ENCODE measurements at regions not wholly inside any gene's neighbourhood (a gene's known extent, or its start where the extent isn't known, plus 50 kb on each side); places are given as distances from the start of the nearest gene placed in this dataset.

DNA sequence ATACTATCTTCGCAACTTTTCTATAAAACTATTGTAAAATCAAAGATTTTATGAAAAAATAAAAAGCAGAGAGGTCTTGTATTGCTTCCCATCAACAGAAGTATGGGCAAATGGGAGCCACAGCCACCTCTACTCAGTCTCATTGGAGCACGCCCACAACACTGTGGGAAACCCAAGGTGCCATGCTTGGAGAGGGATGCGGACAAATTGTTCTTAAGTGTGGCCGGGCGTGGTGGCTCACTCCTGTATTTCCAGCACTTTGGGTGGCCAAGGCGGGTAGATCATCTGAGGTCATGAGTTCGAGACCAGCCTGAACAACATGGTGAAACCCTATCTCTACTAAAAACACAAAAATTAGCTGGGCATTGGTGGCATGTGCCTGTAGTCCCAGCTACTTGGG, 498.2 kb upstream of the SOX5 start:
- no peaks in the 10 kb centered on the region for H3K79me2 ChIP-seq (ENCODE audit: insufficient read depth, low read length)
- ChIA-PET POLR2A (no interaction called here), CTCF (ENCODE audit: low intra/inter-chr PET ratio, low total read pairs) (no interaction called here)
- ATAC-seq (no peak), FAIRE-seq (no peak), DNase-seq (ENCODE audit: low spot score) (no peak)
- no TSS peak for BruUV-seq (replicated peaks)
- H3K4me3 ChIP-seq (replicated peaks in 1 of 3; ENCODE audit: insufficient read depth in 1 of 3, low read depth in 2 of 3, low read length in 3 of 3), result no peak overlapping the region
- no peaks in the 10 kb centered on the region for H3K27me3 ChIP-seq (ENCODE audit: control insufficient read depth in 1 of 2, insufficient read depth in 2 of 2, low read length in 2 of 2)
- no peak overlapping the region for H3K4me2 ChIP-seq (ENCODE audit: low read depth, low read length)
- H4K20me1 ChIP-seq (ENCODE audit: insufficient read depth, low read length), result no peaks in the 10 kb centered on the region
- no peaks in the 10 kb centered on the region for H3K9me3 ChIP-seq (ENCODE audit: low read length)
- intact Hi-C loops (cut with micrococcal nuclease; ENCODE audit: unreplicated experiment), result no loop called here
- TF ChIP-seq ZNF121 (CRISPR knock-in tag; IDR thresholded peaks at IDR 0.05) (no peak), NRL (CRISPR knock-in tag; IDR thresholded peaks at IDR 0.05; ENCODE audit: borderline replicate concordance) (no peak), ZNF251 (CRISPR knock-in tag; IDR thresholded peaks at IDR 0.05) (no peak), ZSCAN22 (CRISPR knock-in tag; IDR thresholded peaks at IDR 0.05) (no peak), TAF15 (IDR thresholded peaks at IDR 0.05; ENCODE audit: low read depth, low read length, poor library complexity, severe bottlenecking) (no peak), NKX3-1 (CRISPR knock-in tag; IDR thresholded peaks at IDR 0.05) (no peak), ZNF615 (CRISPR knock-in tag; IDR thresholded peaks at IDR 0.05; ENCODE audit: borderline replicate concordance) (no peak), SIN3A (IDR thresholded peaks at IDR 0.05; ENCODE audit: borderline replicate concordance, low read depth, low read length) (no peak), NFE2L1 (CRISPR knock-in tag; IDR thresholded peaks at IDR 0.05; ENCODE audit: borderline replicate concordance) (no peak), RBAK (CRISPR knock-in tag; IDR thresholded peaks at IDR 0.05) (no peak), ZNF652 (CRISPR knock-in tag; IDR thresholded peaks at IDR 0.05; ENCODE audit: borderline replicate concordance, low read depth) (no peak), ELF3 (CRISPR knock-in tag; IDR thresholded peaks at IDR 0.05) (no peak), HOXA9 (CRISPR knock-in tag; IDR thresholded peaks at IDR 0.05; ENCODE audit: borderline replicate concordance) (no peak), SNAPC5 (CRISPR knock-in tag; IDR thresholded peaks at IDR 0.05; ENCODE audit: borderline replicate concordance) (no peak)
- TF ChIP-seq, protein P1, sequence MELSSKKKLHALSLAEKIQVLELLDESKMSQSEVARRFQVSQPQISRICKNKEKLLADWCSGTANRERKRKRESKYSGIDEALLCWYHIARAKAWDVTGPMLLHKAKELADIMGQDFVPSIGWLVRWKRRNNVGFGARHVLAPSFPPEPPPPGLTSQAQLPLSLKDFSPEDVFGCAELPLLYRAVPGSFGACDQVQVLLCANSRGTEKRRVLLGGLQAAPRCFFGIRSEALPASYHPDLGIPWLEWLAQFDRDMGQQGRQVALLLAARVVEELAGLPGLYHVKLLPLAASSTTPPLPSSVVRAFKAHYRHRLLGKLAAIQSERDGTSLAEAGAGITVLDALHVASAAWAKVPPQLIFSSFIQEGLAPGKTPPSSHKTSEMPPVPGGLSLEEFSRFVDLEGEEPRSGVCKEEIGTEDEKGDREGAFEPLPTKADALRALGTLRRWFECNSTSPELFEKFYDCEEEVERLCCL (CRISPR knock-in tag; IDR thresholded peaks at IDR 0.05; ENCODE audit: borderline replicate concordance), result no peak
- TF ChIP-seq, protein P2, sequence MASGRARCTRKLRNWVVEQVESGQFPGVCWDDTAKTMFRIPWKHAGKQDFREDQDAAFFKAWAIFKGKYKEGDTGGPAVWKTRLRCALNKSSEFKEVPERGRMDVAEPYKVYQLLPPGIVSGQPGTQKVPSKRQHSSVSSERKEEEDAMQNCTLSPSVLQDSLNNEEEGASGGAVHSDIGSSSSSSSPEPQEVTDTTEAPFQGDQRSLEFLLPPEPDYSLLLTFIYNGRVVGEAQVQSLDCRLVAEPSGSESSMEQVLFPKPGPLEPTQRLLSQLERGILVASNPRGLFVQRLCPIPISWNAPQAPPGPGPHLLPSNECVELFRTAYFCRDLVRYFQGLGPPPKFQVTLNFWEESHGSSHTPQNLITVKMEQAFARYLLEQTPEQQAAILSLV (CRISPR knock-in tag; IDR thresholded peaks at IDR 0.05; ENCODE audit: borderline replicate concordance), result no peak
- TF ChIP-seq, protein P3, sequence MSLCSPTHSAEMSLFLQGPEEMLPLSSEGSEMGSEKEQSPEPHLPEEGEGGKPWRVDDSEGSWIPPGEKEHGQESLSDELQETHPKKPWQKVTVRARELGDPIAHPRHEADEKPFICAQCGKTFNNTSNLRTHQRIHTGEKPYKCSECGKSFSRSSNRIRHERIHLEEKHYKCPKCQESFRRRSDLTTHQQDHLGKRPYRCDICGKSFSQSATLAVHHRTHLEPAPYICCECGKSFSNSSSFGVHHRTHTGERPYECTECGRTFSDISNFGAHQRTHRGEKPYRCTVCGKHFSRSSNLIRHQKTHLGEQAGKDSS (CRISPR knock-in tag; IDR thresholded peaks at IDR 0.05; ENCODE audit: borderline replicate concordance, low read depth), result no peak
- H3K36me3 ChIP-seq (replicated peaks in 1 of 2; ENCODE audit: control insufficient read depth in 1 of 2, insufficient read depth in 2 of 2, low read length in 2 of 2), result no peaks in the 10 kb centered on the region
- H3K27ac ChIP-seq (ENCODE audit: extremely low read length, insufficient read depth, low read length), result no peak overlapping the region
- WGBS (ENCODE audit: low lambda C conversion rate), result 62% methylated on average over 6 of the region's 7 CpGs
- H3K9ac ChIP-seq (ENCODE audit: insufficient read depth, low read depth, low read length), result no peak overlapping the region
- H3K4me1 ChIP-seq (ENCODE audit: insufficient read depth, low read length), result no peaks in the 10 kb centered on the region
- no peak overlapping the region for H2AFZ ChIP-seq (ENCODE audit: low read length)
- in situ Hi-C loops (cut with HindIII; ENCODE audit: extremely low pct_ligation_motif_present, low pct_unique_long_range_greater_than_20kb), result no loop called here

Data from HepG2 (cell line).